Astrocyte (in vitro differentiated cells and primary cell): ENCODE measurements at regions not wholly inside any gene's neighbourhood (a gene's known extent, or its start where the extent isn't known, plus 50 kb on each side); places are given as distances from the start of the nearest gene placed in this dataset.

Experiments used
- DNase-seq: peaks from one replicate; pipeline ENCODE4 v3.0.0-alpha.2; 2010; ENCODE audit warnings: low read depth
- FAIRE-seq: peaks from 2 replicates; lab custom pipeline; 2011; peaks lifted over from hg19 to GRCh38; lab: Jason Lieb, UNC
- H2AFZ ChIP-seq: 2 replicates; pipeline ENCODE4 v1.6.0; 2012; ENCODE audit warnings: low read depth, low read length, inconsistent platforms
- H3K27ac ChIP-seq: 2 replicates; pipeline ENCODE4 v1.5.1; 2011; ENCODE audit warnings: low read depth, low read length, inconsistent platforms
- H3K27me3 ChIP-seq: 2 replicates; pipeline ENCODE4 v1.6.0; 2011; ENCODE audit warnings: low read length, inconsistent platforms; ENCODE audit not compliant: insufficient read depth
- H3K36me3 ChIP-seq: 2 replicates; pipeline ENCODE4 v1.5.1; 2011; ENCODE audit warnings: low read length, inconsistent platforms; ENCODE audit not compliant: insufficient read depth
- H3K4me1 ChIP-seq: 2 replicates; pipeline ENCODE4 v1.5.1; 2011; ENCODE audit warnings: low read length, inconsistent platforms; ENCODE audit not compliant: insufficient read depth
- H3K4me2 ChIP-seq: 2 replicates; pipeline ENCODE4 v1.6.0; 2012; ENCODE audit warnings: low read length, inconsistent platforms
- H3K4me3 ChIP-seq: 2 replicates; pipeline ENCODE4 v1.5.1; 2011; ENCODE audit warnings: low read depth, mild to moderate bottlenecking, low read length, inconsistent platforms; ENCODE audit not compliant: insufficient read depth
- H3K79me2 ChIP-seq: 2 replicates; pipeline ENCODE4 v1.6.0; 2012; ENCODE audit warnings: mild to moderate bottlenecking, low read length, inconsistent platforms; ENCODE audit not compliant: insufficient read depth
- H3K9ac ChIP-seq: 2 replicates; pipeline ENCODE4 v1.6.0; 2012; ENCODE audit warnings: mild to moderate bottlenecking, low read length, inconsistent platforms
- H3K9me3 ChIP-seq: 2 replicates; pipeline ENCODE4 v1.5.1; 2012; ENCODE audit warnings: low read depth, mild to moderate bottlenecking, low read length, inconsistent platforms; ENCODE audit not compliant: insufficient read depth
- H4K20me1 ChIP-seq: 2 replicates; pipeline ENCODE4 v1.6.0; 2012; ENCODE audit warnings: low read length, inconsistent platforms; ENCODE audit not compliant: insufficient read depth
- H3K27ac Mint-ChIP-seq: one replicate; pipeline ENCODE4 v1.8.0; 2021; ENCODE audit warnings: mild to moderate bottlenecking, mixed read lengths; ENCODE audit not compliant: unreplicated experiment
- H3K27me3 Mint-ChIP-seq: one replicate; pipeline ENCODE4 v1.8.0; 2021; ENCODE audit warnings: low read depth, mixed read lengths; ENCODE audit not compliant: unreplicated experiment
- H3K36me3 Mint-ChIP-seq: one replicate; pipeline ENCODE4 v1.8.0; 2021; ENCODE audit warnings: low read depth, mixed read lengths; ENCODE audit not compliant: unreplicated experiment
- H3K4me1 Mint-ChIP-seq: one replicate; pipeline ENCODE4 v1.8.0; 2021; ENCODE audit warnings: low read depth, mixed read lengths; ENCODE audit not compliant: unreplicated experiment
- H3K4me3 Mint-ChIP-seq: one replicate; pipeline ENCODE4 v1.8.0; 2021; ENCODE audit warnings: mild to moderate bottlenecking, moderate library complexity, mixed read lengths; ENCODE audit not compliant: unreplicated experiment
- H3K9me3 Mint-ChIP-seq: one replicate; pipeline ENCODE4 v1.8.0; 2021; ENCODE audit warnings: mild to moderate bottlenecking, mixed read lengths; ENCODE audit not compliant: unreplicated experiment
- EZH2 ChIP-seq: IDR thresholded peaks from 2 replicates; pipeline ENCODE4 v1.6.1; 2012; ENCODE audit warnings: mild to moderate bottlenecking, low read length, inconsistent platforms; ENCODE audit not compliant: insufficient read depth
- TF ChIP-seq, protein P1 (sequence below): IDR thresholded peaks from 2 replicates; pipeline ENCODE4 v1.5.1; 2011; ENCODE audit warnings: low read depth, mild to moderate bottlenecking, inconsistent platforms, low read length, moderate library complexity; ENCODE audit not compliant: insufficient read depth

DNA sequence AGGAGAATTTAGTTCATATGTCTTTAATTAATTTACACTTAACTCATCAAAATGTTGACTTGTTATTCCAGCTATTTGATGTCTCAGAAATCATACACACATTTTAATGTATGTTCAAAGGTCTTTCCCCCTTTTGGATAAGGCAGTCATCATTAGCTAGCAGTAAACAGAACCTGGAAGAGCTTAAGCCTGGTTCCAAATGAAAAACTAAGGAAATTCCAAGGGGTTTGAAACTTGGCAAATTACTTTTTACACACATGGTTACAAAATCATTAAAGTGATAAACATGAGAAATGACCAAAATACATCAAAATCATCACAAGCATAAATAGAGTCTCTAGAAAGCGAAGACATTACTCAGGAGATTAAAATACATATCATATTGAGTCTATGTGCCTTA lies 359.8 kb upstream of the ZNF608 start:
- Mint-ChIP-seq H3K27ac (no peak overlapping the region), H3K9me3 (no peaks in the 10 kb centered on the region), H3K36me3 (no peaks in the 10 kb centered on the region), H3K4me1 (peaks cover 3% of the 10 kb centered on the region), H3K27me3 (no peaks in the 10 kb centered on the region), H3K4me3 (no peak overlapping the region)
- H3K9ac ChIP-seq = no peak overlapping the region
- DNase-seq = no peak
- no peaks in the 10 kb centered on the region for H4K20me1 ChIP-seq
- no peaks in the 10 kb centered on the region for H3K36me3 ChIP-seq
- no peaks in the 10 kb centered on the region for H3K9me3 ChIP-seq
- TF ChIP-seq, protein P1, sequence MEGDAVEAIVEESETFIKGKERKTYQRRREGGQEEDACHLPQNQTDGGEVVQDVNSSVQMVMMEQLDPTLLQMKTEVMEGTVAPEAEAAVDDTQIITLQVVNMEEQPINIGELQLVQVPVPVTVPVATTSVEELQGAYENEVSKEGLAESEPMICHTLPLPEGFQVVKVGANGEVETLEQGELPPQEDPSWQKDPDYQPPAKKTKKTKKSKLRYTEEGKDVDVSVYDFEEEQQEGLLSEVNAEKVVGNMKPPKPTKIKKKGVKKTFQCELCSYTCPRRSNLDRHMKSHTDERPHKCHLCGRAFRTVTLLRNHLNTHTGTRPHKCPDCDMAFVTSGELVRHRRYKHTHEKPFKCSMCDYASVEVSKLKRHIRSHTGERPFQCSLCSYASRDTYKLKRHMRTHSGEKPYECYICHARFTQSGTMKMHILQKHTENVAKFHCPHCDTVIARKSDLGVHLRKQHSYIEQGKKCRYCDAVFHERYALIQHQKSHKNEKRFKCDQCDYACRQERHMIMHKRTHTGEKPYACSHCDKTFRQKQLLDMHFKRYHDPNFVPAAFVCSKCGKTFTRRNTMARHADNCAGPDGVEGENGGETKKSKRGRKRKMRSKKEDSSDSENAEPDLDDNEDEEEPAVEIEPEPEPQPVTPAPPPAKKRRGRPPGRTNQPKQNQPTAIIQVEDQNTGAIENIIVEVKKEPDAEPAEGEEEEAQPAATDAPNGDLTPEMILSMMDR = no peak
- no peak for TF ChIP-seq EZH2
- no peak overlapping the region for H3K4me3 ChIP-seq
- H3K79me2 ChIP-seq = no peaks in the 10 kb centered on the region
- H3K4me1 ChIP-seq = no peaks in the 10 kb centered on the region
- no peak overlapping the region for H3K4me2 ChIP-seq
- FAIRE-seq = no peak
- no peak overlapping the region for H3K27ac ChIP-seq
- H2AFZ ChIP-seq = no peak overlapping the region
- no peaks in the 10 kb centered on the region for H3K27me3 ChIP-seq

- Mint-ChIP-seq H3K27ac (no peak overlapping the region), H3K27me3 (no peaks in the 10 kb centered on the region), H3K4me3 (no peak overlapping the region), H3K36me3 (no peaks in the 10 kb centered on the region), H3K9me3 (peaks cover 2% of the 10 kb centered on the region), H3K4me1 (peaks cover 7% of the 10 kb centered on the region)
- TF ChIP-seq, protein P1 = no peak
- TF ChIP-seq EZH2 = no peak
- DNase-seq (no peak), FAIRE-seq (no peak)
- no peaks in the 10 kb centered on the region for H3K4me1 ChIP-seq
- no peak overlapping the region for H2AFZ ChIP-seq
- no peak overlapping the region for H3K9ac ChIP-seq
- no peaks in the 10 kb centered on the region for H3K9me3 ChIP-seq
- no peak overlapping the region for H3K27ac ChIP-seq
- H3K4me3 ChIP-seq = no peak overlapping the region
- no peak overlapping the region for H3K4me2 ChIP-seq
- H4K20me1 ChIP-seq = no peaks in the 10 kb centered on the region
- H3K36me3 ChIP-seq = no peaks in the 10 kb centered on the region
- H3K27me3 ChIP-seq = no peaks in the 10 kb centered on the region
- H3K79me2 ChIP-seq = no peaks in the 10 kb centered on the region
Observed at GRCh38 chr5:125106881-125107280, 360.4 kb upstream of the ZNF608 start.

DNA sequence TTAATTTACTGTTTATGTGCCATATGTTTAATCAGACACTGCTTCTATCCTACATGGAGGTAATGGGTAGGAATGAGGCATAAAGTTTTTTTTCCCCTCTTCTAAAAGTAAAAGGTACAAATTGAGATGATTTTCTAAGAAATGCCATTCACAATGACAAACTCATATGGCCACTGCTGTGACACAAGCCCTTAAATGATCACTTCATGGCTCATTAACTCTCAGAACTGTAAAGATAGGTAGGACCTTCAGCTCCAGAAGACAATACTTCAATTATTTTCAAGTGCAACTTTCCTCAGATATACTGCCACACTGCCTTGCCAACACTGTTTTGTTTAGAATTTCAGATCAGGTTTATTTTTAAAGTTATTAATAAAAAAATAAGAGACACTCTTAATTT lies 362.9 kb upstream of the ZNF608 start:
- no peaks in the 10 kb centered on the region for H3K27me3 ChIP-seq
- Mint-ChIP-seq H3K27ac (no peak overlapping the region), H3K36me3 (no peaks in the 10 kb centered on the region), H3K4me1 (peaks cover 21% of the 10 kb centered on the region), H3K9me3 (peaks cover 2% of the 10 kb centered on the region), H3K4me3 (no peak overlapping the region), H3K27me3 (no peaks in the 10 kb centered on the region)
- no peak overlapping the region for H3K9ac ChIP-seq
- H3K79me2 ChIP-seq = no peaks in the 10 kb centered on the region
- H3K4me1 ChIP-seq = no peaks in the 10 kb centered on the region
- no peak overlapping the region for H3K4me3 ChIP-seq
- DNase-seq (no peak), FAIRE-seq (no peak)
- H3K9me3 ChIP-seq = no peaks in the 10 kb centered on the region
- no peaks in the 10 kb centered on the region for H3K36me3 ChIP-seq
- no peak for TF ChIP-seq EZH2
- TF ChIP-seq, protein P1 = no peak
- H2AFZ ChIP-seq = no peak overlapping the region
- H3K4me2 ChIP-seq = no peak overlapping the region
- H3K27ac ChIP-seq = no peak overlapping the region
- no peaks in the 10 kb centered on the region for H4K20me1 ChIP-seq
